Amygdala (tissue), 56 donors: ENCODE measurements at regions not wholly inside any gene's neighbourhood (a gene's known extent, or its start where the extent isn't known, plus 50 kb on each side); places are given as distances from the start of the nearest gene placed in this dataset.

ENCODE experiments used
- DNase-seq, 56 donors: peaks; one replicate each; lab custom pipeline; 2025; lab: John Stamatoyannopoulos, UW

GRCh38 chr15:31151301-31152233 lies 50.0 kb upstream of the TRPM1 start:
- peak in 1 of 56 donors; percentile 31 for DNase-seq

GRCh38 chr15:31153531-31153930 lies 52.0 kb upstream of the TRPM1 start:
- DNase-seq, result no peak

GRCh38 chr15:31155151-31155550 lies 53.6 kb upstream of the TRPM1 start:
- no peak for DNase-seq

- DNase-seq, result no peak
These were observed 54.7 kb upstream of the TRPM1 start for GRCh38 chr15:31156226-31156625.

DNA sequence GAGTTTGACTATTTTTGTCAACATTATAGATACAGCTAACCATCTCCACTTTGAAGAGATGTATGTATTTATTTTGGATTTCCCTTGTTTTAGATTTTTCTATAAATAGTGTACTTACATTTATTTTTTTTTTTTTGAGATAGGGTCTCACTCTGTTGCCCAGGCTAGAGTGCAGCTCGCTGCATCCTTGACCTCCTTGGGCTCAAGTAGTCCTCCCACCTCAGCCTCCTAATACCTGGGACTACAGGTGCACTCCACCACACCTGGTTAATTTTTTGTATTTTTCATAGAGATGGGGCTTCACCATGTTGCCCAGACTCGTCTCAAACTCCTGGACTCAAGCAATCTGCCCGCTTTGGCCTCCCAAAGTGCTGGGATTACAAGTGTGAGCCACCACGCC lies 55.3 kb upstream of the TRPM1 start:
- DNase-seq, result no peak

DNA sequence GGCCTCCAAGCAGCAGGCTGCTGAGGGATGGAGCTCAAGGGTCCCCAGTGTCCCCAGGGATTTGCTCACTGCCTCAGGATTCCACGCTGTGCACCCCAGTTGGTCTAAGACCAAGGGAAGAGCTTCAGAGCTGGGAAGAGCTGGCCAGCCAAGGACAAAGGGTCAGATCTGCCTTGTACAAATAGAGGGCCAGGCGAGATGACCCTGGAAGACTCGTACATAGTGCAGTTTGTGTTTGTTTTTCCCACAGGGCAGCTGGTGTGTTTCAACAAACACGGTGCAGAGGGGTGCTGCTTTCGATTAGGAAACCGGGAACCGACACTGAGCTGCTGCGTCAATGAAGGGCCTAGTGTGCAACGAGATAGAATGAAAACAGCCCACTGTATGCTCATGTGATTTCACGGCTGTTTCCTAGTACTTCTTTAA lies 56.1 kb upstream of the TRPM1 start:
- DNase-seq, result no peak

DNA sequence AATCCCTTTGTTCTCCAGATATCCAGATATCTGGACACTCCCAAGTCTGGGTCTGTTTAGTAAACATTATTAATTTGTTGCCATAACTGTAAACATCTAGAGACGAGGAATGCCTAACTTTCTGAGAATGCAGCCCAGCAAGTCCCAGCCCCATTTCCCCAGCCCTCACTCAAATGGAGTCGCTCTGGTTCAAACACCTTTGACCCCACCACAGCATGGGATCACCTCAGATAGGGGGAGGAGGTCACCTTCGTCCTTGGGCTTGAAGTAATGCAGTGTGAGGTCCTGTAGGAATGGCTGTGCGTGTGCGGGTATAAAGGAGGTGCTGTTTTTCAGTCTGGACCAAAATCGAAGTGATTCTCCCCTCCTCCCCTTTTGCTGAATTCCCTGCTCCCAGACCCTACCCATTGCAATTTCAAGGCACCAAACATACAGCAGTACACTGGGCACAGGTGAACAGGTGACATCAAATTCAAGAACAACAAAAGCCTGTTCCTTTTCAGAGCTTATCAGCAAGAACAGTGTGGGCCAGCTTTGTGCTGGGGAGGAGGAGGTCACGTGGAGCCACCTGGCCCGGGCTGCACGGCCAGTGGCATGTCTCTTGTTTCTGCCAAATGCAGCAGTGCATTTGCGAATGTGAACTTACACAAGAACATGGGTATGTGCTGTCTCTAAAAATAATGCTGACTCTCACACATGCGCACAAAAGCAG lies 57.5 kb upstream of the TRPM1 start:
- DNase-seq, result no peak

GRCh38 chr15:31159837-31160236 lies 58.3 kb upstream of the TRPM1 start:
- no peak for DNase-seq

GRCh38 chr15:31160297-31160696 lies 58.8 kb upstream of the TRPM1 start:
- no peak for DNase-seq

DNA sequence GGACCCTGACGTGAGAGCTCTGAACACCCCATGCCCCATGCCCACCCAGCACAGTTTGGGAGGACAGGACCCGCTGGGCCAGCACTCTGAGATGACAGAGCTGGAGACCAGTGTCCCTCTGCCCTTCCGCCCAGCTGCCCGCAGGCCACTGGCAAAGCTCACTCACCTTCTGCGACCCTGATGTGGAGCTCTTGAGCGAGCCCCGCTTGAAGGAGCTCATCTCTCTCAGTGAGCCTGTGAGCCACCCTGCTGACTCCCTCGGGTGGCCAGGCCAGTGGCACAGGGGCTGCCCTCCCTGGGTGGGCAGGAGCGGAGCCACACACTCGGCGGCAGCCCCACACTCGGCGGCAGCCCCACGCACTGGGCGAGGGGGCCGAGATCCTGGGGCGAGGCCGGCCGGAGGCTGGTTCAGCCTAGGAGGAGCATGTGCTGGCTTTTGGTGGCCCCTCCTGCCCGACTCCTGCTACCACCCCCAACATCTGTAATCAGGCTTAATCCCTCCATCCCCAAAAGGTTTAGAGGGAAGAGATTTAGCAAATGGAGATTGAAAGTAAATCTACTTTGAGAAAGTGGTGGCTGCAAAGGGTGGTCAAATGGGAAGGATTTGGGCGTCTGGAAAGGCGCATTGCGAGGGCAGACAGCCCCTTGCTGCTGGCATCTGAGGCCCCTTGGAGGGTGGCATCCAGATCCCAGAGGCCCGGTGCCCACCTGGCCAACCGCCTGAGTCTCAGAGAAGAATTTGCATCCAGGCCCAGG lies 59.4 kb upstream of the TRPM1 start:
- DNase-seq, result no peak

DNA sequence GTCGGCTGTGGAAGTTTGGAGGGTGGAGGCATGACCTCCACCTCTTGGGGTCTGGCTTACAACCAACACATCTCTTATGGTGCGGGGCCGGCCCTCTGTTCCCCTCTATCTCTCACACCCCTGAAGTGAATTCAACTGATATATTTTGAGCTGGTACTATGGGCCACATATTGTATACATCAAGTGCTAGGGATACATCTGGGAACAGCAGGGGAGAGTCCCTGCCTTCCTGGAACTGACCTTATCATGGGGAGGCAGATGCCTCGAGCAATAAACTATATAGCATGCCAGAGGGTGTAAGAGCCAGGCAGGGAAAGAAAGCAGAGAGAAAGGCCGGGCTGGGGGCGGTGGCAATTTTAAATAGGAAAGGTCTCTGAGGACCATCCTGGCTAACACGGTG lies 60.4 kb upstream of the TRPM1 start:
- DNase-seq, result no peak

DNA sequence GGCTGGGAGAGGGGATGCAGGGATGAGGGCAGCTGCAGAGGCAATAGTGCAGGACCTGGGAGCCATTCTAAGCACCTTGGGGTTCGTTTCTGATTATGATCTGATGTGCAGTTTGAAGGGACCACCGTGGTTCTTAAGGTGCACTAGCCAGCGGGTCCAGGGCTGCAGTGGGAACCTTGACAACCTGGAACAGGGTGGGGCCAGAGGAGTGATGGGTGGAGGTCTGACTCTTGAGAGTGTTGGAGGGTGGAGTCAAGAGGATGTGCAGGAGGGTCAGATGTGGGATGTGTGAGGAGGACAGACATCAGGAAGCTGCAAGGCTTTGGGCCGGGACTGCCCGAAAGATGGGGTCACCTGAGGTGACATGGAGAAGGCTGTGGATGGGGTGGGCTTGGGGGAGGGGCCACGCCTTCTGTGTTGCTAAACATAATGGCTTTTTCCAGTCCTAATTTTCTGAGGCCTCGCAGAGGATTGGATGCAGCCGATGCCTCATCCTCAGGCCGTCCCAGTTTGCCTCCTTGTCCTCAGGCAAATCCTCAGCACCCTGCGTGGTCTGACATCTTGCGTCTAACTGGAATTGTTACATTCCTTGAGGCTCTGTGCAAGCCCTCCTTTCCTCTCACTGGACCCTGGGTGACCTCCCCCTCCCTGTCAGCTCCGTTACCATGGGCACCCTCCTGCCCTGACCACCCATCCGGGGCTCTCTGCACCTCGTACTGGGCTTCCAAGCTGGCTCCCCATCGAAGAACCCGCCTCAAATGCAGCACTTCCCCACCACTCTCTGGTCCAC lies 61.4 kb upstream of the TRPM1 start:
- DNase-seq, result no peak

DNA sequence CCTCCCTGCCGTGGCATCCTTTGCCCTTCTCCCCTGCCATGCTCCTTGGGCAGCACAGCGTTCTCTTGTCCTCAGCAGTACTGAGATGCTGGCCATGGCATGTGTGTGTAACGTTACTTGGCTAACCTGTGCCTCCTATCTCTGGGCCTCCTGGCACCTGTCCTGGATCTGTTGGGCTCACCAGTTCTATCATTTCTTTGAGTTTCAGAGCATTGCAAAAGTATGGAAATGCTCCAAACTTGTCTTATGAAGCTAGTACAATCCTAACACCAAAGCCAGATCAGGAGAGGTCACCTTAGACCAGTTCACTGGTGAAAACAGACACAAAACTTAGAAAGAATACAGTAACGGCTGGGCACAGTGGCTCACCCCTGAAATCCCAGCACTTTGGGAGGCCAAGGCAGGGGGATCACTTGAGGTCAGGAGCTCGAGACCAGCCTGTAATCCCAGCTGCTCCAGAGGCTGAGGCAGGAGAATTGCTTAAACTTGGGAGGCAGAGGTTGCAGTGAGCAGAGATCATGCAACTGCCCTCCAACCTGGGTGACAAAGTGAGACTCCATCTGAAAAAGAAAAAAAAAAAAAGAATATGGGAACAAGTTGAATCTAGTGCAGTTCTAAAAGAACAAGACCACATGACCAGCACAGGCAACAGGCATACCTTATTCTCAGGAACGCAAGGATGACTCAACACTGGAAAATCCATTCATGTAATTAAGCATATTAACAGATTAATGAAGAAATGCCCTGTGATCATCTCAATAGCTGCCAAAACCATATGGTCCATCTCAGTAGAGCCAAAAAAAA lies 62.4 kb upstream of the TRPM1 start:
- no peak for DNase-seq

DNA sequence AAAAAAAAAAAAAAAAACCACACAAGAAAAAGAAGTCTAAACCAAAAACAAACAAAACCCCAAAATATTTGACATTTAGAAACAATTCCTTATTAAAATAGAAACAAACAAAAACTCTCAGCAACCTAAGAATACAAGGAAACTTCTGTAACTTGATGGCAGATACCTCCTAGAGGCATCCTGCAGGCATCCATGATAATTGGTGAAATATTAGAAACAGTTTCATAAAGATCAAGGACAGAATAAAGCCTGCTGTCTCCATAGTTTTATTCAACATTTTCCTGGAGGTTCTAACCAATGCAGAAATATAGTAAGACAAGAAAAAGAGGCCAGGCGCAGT lies 63.0 kb upstream of the TRPM1 start:
- DNase-seq, result no peak

DNA sequence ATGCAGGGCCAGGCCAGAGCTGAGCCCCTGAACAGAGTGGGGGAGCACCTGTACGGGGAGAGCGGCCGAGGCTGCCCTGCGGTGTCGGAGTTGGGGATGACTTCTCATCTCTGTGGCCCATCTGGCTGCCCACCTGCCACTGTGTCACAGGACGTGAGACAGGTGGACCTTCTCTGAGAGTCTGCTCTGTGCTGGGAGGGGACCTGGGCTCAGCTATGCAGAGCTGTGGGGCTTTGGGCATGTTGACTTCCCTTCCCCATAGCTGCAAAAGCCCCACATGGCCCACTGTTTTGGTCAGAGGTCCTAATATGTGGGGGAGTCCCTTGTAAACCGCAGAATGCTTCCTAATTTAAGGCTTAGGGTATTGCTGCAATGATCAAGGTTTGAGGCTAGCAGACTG lies 68.0 kb upstream of the TRPM1 start:
- no peak for DNase-seq

- no peak for DNase-seq
These were observed 70.2 kb upstream of the TRPM1 start for GRCh38 chr15:31171731-31172130.

DNA sequence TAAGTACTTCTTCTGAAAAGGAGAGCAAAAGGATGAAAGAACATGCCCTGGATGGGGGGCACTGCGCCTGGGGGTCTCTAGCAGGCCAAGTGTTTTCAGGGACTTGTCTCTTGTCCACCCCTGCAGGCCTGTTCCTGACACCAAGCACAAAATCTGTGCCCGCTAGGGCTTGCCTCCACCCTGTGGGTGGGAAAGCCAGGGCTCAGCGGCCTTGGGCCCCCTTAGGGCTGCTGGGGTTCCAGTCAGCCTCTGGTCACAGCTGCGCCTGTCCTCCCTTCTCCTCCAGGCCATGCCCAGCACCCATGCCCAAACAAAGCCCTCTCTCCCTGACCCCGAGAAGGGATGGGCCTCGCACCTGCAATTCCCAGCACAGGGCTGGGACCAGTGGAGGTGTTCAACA lies 71.1 kb upstream of the TRPM1 start:
- DNase-seq, result no peak

GRCh38 chr15:31173790-31174450 lies 72.4 kb upstream of the TRPM1 start:
- DNase-seq, result no peak

DNA sequence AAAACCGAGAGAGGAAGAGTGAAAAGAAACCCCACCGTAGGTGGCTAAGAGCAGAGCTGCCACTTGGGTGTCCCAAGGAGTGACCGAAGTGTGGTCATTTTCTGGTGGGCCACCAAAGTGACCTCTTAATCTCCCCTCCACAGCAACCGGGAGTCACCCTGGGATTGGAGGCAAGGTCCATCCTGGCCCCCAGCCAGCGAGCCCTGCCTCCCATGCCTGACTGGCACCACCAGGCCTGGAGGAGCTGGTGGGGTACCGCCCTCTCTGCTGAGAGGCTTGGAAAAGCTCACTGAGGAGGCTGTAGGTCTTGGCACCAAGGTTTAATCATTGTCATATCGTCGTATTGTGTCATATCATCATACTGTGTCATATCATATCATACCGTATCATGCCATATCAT lies 74.0 kb upstream of the TRPM1 start:
- no peak for DNase-seq
